CD4-positive, alpha-beta T cell treated with Interleukin-12 subunit alpha and Interleukin-12 subunit beta, for 1 hour (primary cell): ENCODE measurements at regions not wholly inside any gene's neighbourhood (a gene's known extent, or its start where the extent isn't known, plus 50 kb on each side); places are given as distances from the start of the nearest gene placed in this dataset.
A peak's percentile ranks its signal among the peaks of the same experiment; 100 is the strongest.
"Not testable (repeated sequence)": the region's sequence is repeated elsewhere in the genome, so short reads cannot be mapped to it uniquely, and the experiment has no call there.

ENCODE experiments used
- DNase-seq: peaks from one replicate; pipeline ENCODE4 v3.0.0-alpha.2; 2020

- DNase-seq = not testable (repeated sequence)
Measured at GRCh38 chr7:65519751-65520150, 146.1 kb downstream of the ZNF92 start.

GRCh38 chr7:65545465-65546161 is 172.0 kb downstream of the ZNF92 start:
- not testable (repeated sequence) for DNase-seq

- DNase-seq = not testable (repeated sequence)
Measured at GRCh38 chr7:65549589-65550443, 176.2 kb downstream of the ZNF92 start.

- DNase-seq = not testable (repeated sequence)
Measured at GRCh38 chr7:65550444-65550809, 176.8 kb downstream of the ZNF92 start.

- DNase-seq = not testable (repeated sequence)
Measured at GRCh38 chr7:65551042-65551441, 177.4 kb downstream of the ZNF92 start.

- not testable (repeated sequence) for DNase-seq
Measured at GRCh38 chr7:65554553-65555476, 181.2 kb downstream of the ZNF92 start.

GRCh38 chr7:65558584-65558983 is 184.9 kb downstream of the ZNF92 start:
- DNase-seq = not testable (repeated sequence)

GRCh38 chr7:65561786-65562372 is 188.2 kb downstream of the ZNF92 start:
- DNase-seq = not testable (repeated sequence)

GRCh38 chr7:65562522-65562921 is 188.9 kb downstream of the ZNF92 start:
- DNase-seq = not testable (repeated sequence)

- not testable (repeated sequence) for DNase-seq
Measured at GRCh38 chr7:65563333-65563732, 189.7 kb downstream of the ZNF92 start.

GRCh38 chr7:65568226-65568625 is 194.6 kb downstream of the ZNF92 start:
- DNase-seq = not testable (repeated sequence)

GRCh38 chr7:65570990-65571389 is 197.3 kb downstream of the ZNF92 start:
- not testable (repeated sequence) for DNase-seq

GRCh38 chr7:65572581-65572980 is 198.9 kb downstream of the ZNF92 start:
- DNase-seq = peak; percentile 1

- not testable (repeated sequence) for DNase-seq
Measured at GRCh38 chr7:65576370-65576769, 202.7 kb downstream of the ZNF92 start.

GRCh38 chr7:65582518-65583119 is 209.0 kb downstream of the ZNF92 start:
- DNase-seq = not testable (repeated sequence)

GRCh38 chr7:65602495-65602894 is 228.8 kb downstream of the ZNF92 start:
- DNase-seq = not testable (repeated sequence)

- DNase-seq = no peak
Measured at GRCh38 chr7:65609131-65609530, 235.5 kb downstream of the ZNF92 start.

GRCh38 chr7:65613644-65614289 is 240.1 kb downstream of the ZNF92 start:
- not testable (repeated sequence) for DNase-seq

GRCh38 chr7:65616111-65616510 is 242.5 kb downstream of the ZNF92 start:
- DNase-seq = not testable (repeated sequence)

GRCh38 chr7:65620216-65620615 is 246.6 kb downstream of the ZNF92 start:
- DNase-seq = not testable (repeated sequence)

- peak; percentile 8 for DNase-seq
Measured at GRCh38 chr7:65621580-65622201, 248.0 kb downstream of the ZNF92 start.
